GM18526 (cell line): ENCODE measurements at regions not wholly inside any gene's neighbourhood (a gene's known extent, or its start where the extent isn't known, plus 50 kb on each side); places are given as distances from the start of the nearest gene placed in this dataset.

ENCODE experiments used
- POLR2A ChIP-seq: IDR thresholded peaks from 3 replicates; pipeline ENCODE4 v1.6.1; 2011; ENCODE audit not compliant: insufficient read length; ENCODE audit errors: extremely low read depth

- no peak for TF ChIP-seq POLR2A
Observed at GRCh38 chr3:194738254-194739093, 52.8 kb downstream of the FAM43A start.

GRCh38 chr3:194739498-194740284 lies 54.0 kb downstream of the FAM43A start:
- no peak for TF ChIP-seq POLR2A

GRCh38 chr3:194740859-194741491 lies 55.3 kb downstream of the FAM43A start:
- TF ChIP-seq POLR2A, result no peak

GRCh38 chr3:194741916-194742315 lies 56.2 kb downstream of the FAM43A start:
- no peak for TF ChIP-seq POLR2A

GRCh38 chr3:194744826-194745225 lies 59.1 kb downstream of the FAM43A start:
- no peak for TF ChIP-seq POLR2A

GRCh38 chr3:194745422-194746184 lies 59.9 kb downstream of the FAM43A start:
- TF ChIP-seq POLR2A, result no peak

- TF ChIP-seq POLR2A, result no peak
Observed at GRCh38 chr3:194748225-194748624, 62.5 kb downstream of the FAM43A start.

GRCh38 chr3:194749631-194750490 lies 64.2 kb downstream of the FAM43A start:
- TF ChIP-seq POLR2A, result no peak

GRCh38 chr3:194750491-194750828 lies 64.8 kb downstream of the FAM43A start:
- no peak for TF ChIP-seq POLR2A

- no peak for TF ChIP-seq POLR2A
Observed at GRCh38 chr3:194755671-194756459, 70.2 kb downstream of the FAM43A start.

- TF ChIP-seq POLR2A, result no peak
Observed at GRCh38 chr3:194756460-194756779, 70.7 kb downstream of the FAM43A start.

GRCh38 chr3:194756791-194757325 lies 71.2 kb downstream of the FAM43A start:
- no peak for TF ChIP-seq POLR2A

- no peak for TF ChIP-seq POLR2A
Observed at GRCh38 chr3:194757647-194758061, 72.0 kb downstream of the FAM43A start.
